ENCODE measurements at regions not wholly inside any gene's neighbourhood (a gene's known extent, or its start where the extent isn't known, plus 50 kb on each side); places are given as distances from the start of the nearest gene placed in this dataset.

DNA sequence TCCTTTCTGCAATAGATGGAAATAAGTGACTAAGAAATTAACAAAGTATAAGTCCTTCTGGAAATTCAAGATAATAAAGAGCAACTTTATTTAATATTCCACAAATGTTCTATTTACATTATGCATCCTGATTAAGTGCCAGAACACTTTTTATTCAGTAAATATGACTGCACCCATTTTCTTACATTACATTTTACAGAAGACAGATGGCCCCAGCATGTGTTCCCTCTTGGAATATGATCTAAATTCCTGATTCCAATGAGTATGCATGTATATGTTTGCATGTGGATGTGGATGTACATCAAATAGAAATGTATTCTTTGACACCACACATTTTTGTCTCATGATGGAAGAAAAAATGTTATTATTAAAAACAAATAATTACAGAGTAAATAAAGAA, 628.7 kb upstream of the SEMA3D start:
- Mint-ChIP-seq H3K27me3 (ENCODE audit: insufficient read depth, unreplicated experiment) (peaks cover 43% of the 10 kb centered on the region), H3K27ac (ENCODE audit: low read depth, unreplicated experiment) (no peak overlapping the region), H3K36me3 (ENCODE audit: insufficient read depth, unreplicated experiment) (no peaks in the 10 kb centered on the region), H3K4me3 (ENCODE audit: unreplicated experiment) (no peak overlapping the region), H3K4me1 (ENCODE audit: insufficient read depth, unreplicated experiment) (no peaks in the 10 kb centered on the region), H3K9me3 (ENCODE audit: unreplicated experiment) (no peaks in the 10 kb centered on the region)
- intact Hi-C loops (cut with micrococcal nuclease) = no loop called here
- no TSS peak for BruUV-seq (replicated peaks)
- no peak for DNase-seq (ENCODE audit: unreplicated experiment)
- TF ChIP-seq, protein P1, sequence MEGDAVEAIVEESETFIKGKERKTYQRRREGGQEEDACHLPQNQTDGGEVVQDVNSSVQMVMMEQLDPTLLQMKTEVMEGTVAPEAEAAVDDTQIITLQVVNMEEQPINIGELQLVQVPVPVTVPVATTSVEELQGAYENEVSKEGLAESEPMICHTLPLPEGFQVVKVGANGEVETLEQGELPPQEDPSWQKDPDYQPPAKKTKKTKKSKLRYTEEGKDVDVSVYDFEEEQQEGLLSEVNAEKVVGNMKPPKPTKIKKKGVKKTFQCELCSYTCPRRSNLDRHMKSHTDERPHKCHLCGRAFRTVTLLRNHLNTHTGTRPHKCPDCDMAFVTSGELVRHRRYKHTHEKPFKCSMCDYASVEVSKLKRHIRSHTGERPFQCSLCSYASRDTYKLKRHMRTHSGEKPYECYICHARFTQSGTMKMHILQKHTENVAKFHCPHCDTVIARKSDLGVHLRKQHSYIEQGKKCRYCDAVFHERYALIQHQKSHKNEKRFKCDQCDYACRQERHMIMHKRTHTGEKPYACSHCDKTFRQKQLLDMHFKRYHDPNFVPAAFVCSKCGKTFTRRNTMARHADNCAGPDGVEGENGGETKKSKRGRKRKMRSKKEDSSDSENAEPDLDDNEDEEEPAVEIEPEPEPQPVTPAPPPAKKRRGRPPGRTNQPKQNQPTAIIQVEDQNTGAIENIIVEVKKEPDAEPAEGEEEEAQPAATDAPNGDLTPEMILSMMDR (IDR thresholded peaks at IDR 0.05; ENCODE audit: unreplicated experiment) = no peak
- ChIA-PET POLR2A (no interaction called here), CTCF (no interaction called here)

DNA sequence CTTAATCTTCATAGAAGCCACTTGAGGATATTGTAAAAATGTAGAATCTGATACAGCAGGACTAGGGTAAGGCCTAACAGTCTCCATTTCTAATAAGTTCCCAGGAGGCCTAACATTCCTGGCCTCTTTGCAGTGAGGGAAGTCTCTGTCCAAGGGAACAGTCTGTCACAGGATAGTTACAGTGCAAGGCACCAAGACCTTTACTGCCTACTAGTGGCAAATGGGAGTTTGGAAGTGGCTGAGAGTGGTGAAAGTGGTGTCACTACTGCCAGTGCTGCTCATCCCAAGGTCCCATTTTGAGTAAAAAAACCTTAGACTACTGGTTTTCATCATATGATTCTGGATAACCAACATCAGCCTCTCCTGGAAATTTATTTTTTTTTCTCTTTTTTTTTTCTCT, 619.5 kb upstream of the SEMA3D start:
- no peaks in the 10 kb centered on the region for H3K9me3 Mint-ChIP-seq (ENCODE audit: unreplicated experiment)
- H3K4me3 Mint-ChIP-seq (ENCODE audit: unreplicated experiment) = no peak overlapping the region
- H3K4me1 Mint-ChIP-seq (ENCODE audit: insufficient read depth, unreplicated experiment) = no peaks in the 10 kb centered on the region
- H3K27me3 Mint-ChIP-seq (ENCODE audit: insufficient read depth, unreplicated experiment) = peaks cover 43% of the 10 kb centered on the region
- no peaks in the 10 kb centered on the region for H3K36me3 Mint-ChIP-seq (ENCODE audit: insufficient read depth, unreplicated experiment)
- intact Hi-C loops (cut with micrococcal nuclease) = no loop called here
- H3K27ac Mint-ChIP-seq (ENCODE audit: low read depth, unreplicated experiment) = no peak overlapping the region
- ChIA-PET CTCF (interaction anchor here (0.8 kb wide), 2 partner anchors 23 to 38 kb away, joined by 3 read pairs; no protein-coding TSS in a partner anchor), POLR2A (no interaction called here)
- no TSS peak for BruUV-seq (replicated peaks)
- no peak for DNase-seq (ENCODE audit: unreplicated experiment)
- TF ChIP-seq, protein P1 (IDR thresholded peaks at IDR 0.05; ENCODE audit: unreplicated experiment) = no peak

DNA sequence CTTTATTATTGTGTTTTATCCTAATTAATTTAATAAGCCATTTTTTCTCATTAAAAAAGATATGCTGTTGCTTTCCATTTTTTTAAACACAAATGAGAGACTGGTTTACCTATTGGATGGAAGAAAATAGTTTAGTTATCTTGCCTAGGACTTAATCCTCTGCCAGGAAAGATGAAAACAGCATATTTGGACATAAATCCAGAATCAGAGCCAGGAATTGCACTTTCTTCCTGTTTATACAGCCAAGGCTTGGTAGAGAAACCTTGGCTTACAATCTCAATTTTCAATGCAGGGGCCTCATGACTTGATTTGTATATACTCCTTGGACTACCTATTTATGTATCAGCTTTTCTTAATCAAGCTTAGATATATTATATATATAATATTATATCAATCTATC, 618.8 kb upstream of the SEMA3D start:
- POLR2A ChIA-PET = no interaction called here
- no peak overlapping the region for H3K4me3 Mint-ChIP-seq (ENCODE audit: unreplicated experiment)
- no peak overlapping the region for H3K27ac Mint-ChIP-seq (ENCODE audit: low read depth, unreplicated experiment)
- intact Hi-C loops (cut with micrococcal nuclease) = no loop called here
- TF ChIP-seq, protein P1 (IDR thresholded peaks at IDR 0.05; ENCODE audit: unreplicated experiment) = no peak
- H3K36me3 Mint-ChIP-seq (ENCODE audit: insufficient read depth, unreplicated experiment) = no peaks in the 10 kb centered on the region
- no peaks in the 10 kb centered on the region for H3K4me1 Mint-ChIP-seq (ENCODE audit: insufficient read depth, unreplicated experiment)
- H3K27me3 Mint-ChIP-seq (ENCODE audit: insufficient read depth, unreplicated experiment) = peaks cover 47% of the 10 kb centered on the region
- no peak for DNase-seq (ENCODE audit: unreplicated experiment)
- BruUV-seq (replicated peaks) = no TSS peak
- no peaks in the 10 kb centered on the region for H3K9me3 Mint-ChIP-seq (ENCODE audit: unreplicated experiment)
- CTCF ChIA-PET = interaction anchor here (0.8 to 1.0 kb wide), 2 partner anchors 24 to 1869 kb away, joined by 3 read pairs; no protein-coding TSS in a partner anchor

DNA sequence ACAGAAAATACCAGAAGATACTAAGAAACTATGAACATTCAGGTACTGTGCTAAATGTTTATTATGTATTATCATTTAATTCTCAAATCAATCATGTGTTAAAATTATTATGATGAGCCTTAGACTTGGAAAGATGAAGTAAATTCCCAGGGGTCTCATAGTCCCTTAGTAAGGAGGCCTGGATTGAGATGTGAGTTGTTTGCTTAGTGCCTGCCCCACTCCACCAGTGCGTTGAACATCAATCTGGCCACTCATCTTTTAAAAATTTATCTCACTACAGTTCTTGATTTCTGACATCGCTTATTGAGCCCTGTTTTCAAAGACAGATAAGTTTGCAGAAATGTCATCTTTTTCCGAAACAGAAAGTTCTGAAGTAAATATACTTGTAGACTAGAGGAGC, 618.4 kb upstream of the SEMA3D start:
- CTCF ChIA-PET = interaction anchor here (1.0 kb wide), 1 partner anchor 1869 kb away, joined by 3 read pairs; no protein-coding TSS in a partner anchor

More for the DNA sequence above, 618.4 kb upstream of the SEMA3D start:
- Mint-ChIP-seq H3K36me3 (ENCODE audit: insufficient read depth, unreplicated experiment) (no peaks in the 10 kb centered on the region), H3K4me1 (ENCODE audit: insufficient read depth, unreplicated experiment) (no peaks in the 10 kb centered on the region), H3K27me3 (ENCODE audit: insufficient read depth, unreplicated experiment) (peaks cover 51% of the 10 kb centered on the region), H3K27ac (ENCODE audit: low read depth, unreplicated experiment) (no peak overlapping the region), H3K4me3 (ENCODE audit: unreplicated experiment) (no peak overlapping the region), H3K9me3 (ENCODE audit: unreplicated experiment) (no peaks in the 10 kb centered on the region)
- TF ChIP-seq, protein P1 (IDR thresholded peaks at IDR 0.05; ENCODE audit: unreplicated experiment) = no peak
- intact Hi-C loops (cut with micrococcal nuclease) = no loop called here
- DNase-seq (ENCODE audit: unreplicated experiment) = no peak
- no TSS peak for BruUV-seq (replicated peaks)
- POLR2A ChIA-PET = no interaction called here

Measured in MCF 10A (cell line).